Heart left ventricle (tissue), 13 donors: ENCODE measurements at regions not wholly inside any gene's neighbourhood (a gene's known extent, or its start where the extent isn't known, plus 50 kb on each side); places are given as distances from the start of the nearest gene placed in this dataset.

ENCODE experiments used
- CTCF ChIP-seq, 12 donors: fragments of 200-600 bp; sonication (generic) in 4 of 12; IDR thresholded peaks; one replicate each; pipeline versions ENCODE4 v1.5.0 to v1.8.0; 2018 to 2022; ENCODE audit warnings: antibody characterized with exemption in 12 of 12, mild to moderate bottlenecking in 5 of 12
- POLR2A ChIP-seq, 2 donors: fragments of 450-650 bp; IDR thresholded peaks; one replicate each; pipeline ENCODE4 v1.6.1; 2017; ENCODE audit warnings: antibody characterized with exemption in 2 of 2, mild to moderate bottlenecking in 2 of 2, moderate library complexity in 2 of 2
- donor health status: ischemic (EF 13 %, LVEDD 7.1; RV severe dilation, severe dysfunction).
- donor health status: DM: no; HTN: yes; CAD: no.
- donor health status: DM: no; HTN: no; CAD: no.
- donor health status: ischemic (EF 25% LVEDD 6.9; RV normal size, moderate dysfunction).
- donor health status: ischemic (EF 25% LVEDD 5.7; RV mildly dilated, moderate dysfunction).
- donor health status: ischemic (EF 35%, LVEDD 5.7; RV mildly dilated, moderate dysfunction).
- donor health status: nonischemic (EF 11% LVEDD 7.7; RV severe dilation, severe dysfunction).
- donor health status: DM: yes; HTN: yes; CAD: no.
- donor health status: PGD.
- donor health status: ischemic (EF 29% LVEDD 5.4; RV normal size, mild dysfunction).
- donor health status: nonischemic (EF 23%, LVEDD 6.1; RV moderate dilation, normal function).

- TF ChIP-seq CTCF (IDR thresholded peaks at IDR 0.05) (no peak), POLR2A (IDR thresholded peaks at IDR 0.05) (no peak)
Measured at GRCh38 chr3:162385387-162385786, 888.8 kb downstream of the OTOL1 start.
